Gastrocnemius medialis (tissue), 4 donors: ENCODE measurements at regions not wholly inside any gene's neighbourhood (a gene's known extent, or its start where the extent isn't known, plus 50 kb on each side); places are given as distances from the start of the nearest gene placed in this dataset.
"Not testable (repeated sequence)": the region's sequence is repeated elsewhere in the genome, so short reads cannot be mapped to it uniquely, and the experiment has no call there.

ENCODE experiments used
- ATAC-seq, 2 donors: fragments of 150-250 bp; one replicate each; pipeline ENCODE4 v1.9.1; 2016
- DNase-seq, 2 donors: peaks; one replicate each; pipeline ENCODE4 v3.0.0-alpha.2; 2019
- H3K27ac ChIP-seq, 4 donors: fragments of 200-600 bp; sonication (generic); 1 replicate in 1 of 4; 2 replicates in 3 of 4; pipeline ENCODE4 v1.5.1; 2016 to 2018; ENCODE audit warnings: mild to moderate bottlenecking in 2 of 4, moderate library complexity in 1 of 4
- H3K27me3 ChIP-seq, 3 donors: fragments of 200-600 bp; sonication (generic) in 2 of 3; 1 replicate in 1 of 3; 2 replicates in 2 of 3; pipeline versions ENCODE4 v1.5.1 to v1.6.0; 2016 to 2019; ENCODE audit warnings: mild to moderate bottlenecking in 1 of 3, moderate library complexity in 1 of 3
- H3K36me3 ChIP-seq, 2 donors: fragments of 200-600 bp; sonication (generic) in 1 of 2; one replicate each; pipeline ENCODE4 v1.5.1; 2017 to 2018
- H3K4me1 ChIP-seq, 2 donors: fragments of 200-600 bp; sonication (generic) in 1 of 2; one replicate each; pipeline ENCODE4 v1.5.1; 2016 to 2017; ENCODE audit warnings: mild to moderate bottlenecking in 2 of 2
- H3K4me3 ChIP-seq, 4 donors: fragments of 200-600 bp; sonication (generic) in 3 of 4; 1 replicate in 1 of 4; 2 replicates in 3 of 4; pipeline ENCODE4 v1.5.1; 2016 to 2019; ENCODE audit warnings: mild to moderate bottlenecking in 2 of 4
- H3K9me3 ChIP-seq, 3 donors: fragments of 200-600 bp; sonication (generic) in 2 of 3; 1 replicate in 1 of 3; 2 replicates in 2 of 3; pipeline ENCODE4 v1.5.1; 2016 to 2019
- in situ Hi-C, 4 donors: fragments of 200-750 bp; cut with MboI; loops; one replicate each; pipeline versions ENCODE4 v1.15.0 to v1.8.0; 2017; ENCODE audit warnings: low sequenced_read_pairs in 4 of 4
- intact Hi-C: fragments of 100-400 bp; cut with DNase I; formaldehyde crosslinking; loops from one replicate; pipeline ENCODE4 v1.15.1; 2023; ENCODE audit warnings: low total_unique reads

DNA sequence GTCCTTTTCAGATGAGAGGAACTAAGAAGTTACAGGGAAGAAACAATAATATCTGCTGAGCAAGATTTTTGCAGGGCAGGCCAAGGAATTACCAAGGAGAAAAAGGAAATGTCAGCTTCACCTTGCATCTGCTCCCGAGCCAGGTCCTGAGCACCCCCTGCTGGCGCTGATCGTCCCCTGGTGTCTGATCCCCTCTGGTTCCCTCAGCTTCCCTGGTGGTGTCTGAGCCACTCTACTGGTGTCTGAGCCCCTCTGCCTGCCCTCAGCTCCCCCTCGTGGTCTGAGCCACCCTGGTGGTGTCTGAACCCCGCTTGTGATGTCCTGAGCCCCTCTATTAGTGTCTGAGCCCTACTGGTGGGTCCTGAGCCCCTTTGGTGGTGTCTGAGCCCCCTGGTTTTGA lies 485.7 kb downstream of the GOLGA6L6 start:
- H3K27ac ChIP-seq, H3K4me3 ChIP-seq, in situ Hi-C loops, DNase-seq, H3K4me1 ChIP-seq, H3K9me3 ChIP-seq, H3K27me3 ChIP-seq, ATAC-seq, intact Hi-C loops, H3K36me3 ChIP-seq: not testable (repeated sequence)

DNA sequence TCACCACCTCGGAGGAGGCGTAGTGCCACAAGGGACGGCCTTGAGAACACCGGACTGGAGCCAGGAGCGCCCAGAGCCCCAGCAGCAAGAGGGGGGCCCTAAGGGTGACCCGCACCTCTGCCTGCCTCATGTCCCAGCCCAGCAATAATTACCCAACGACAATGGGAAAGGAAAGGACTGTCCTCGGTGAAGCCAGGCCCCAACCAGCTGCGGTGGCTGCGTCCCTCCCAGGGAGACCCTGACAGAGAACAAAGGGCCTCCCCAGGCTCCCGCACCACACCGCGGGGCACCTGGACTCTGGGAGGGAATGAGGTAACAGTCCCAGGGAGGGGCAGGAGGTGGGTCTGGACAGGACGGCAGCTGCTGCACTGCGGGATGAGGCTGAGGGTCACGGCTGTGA lies 493.4 kb downstream of the GOLGA6L6 start:
- H3K4me3 ChIP-seq, H3K4me1 ChIP-seq, intact Hi-C loops, in situ Hi-C loops, H3K9me3 ChIP-seq, H3K27me3 ChIP-seq, H3K36me3 ChIP-seq, DNase-seq, H3K27ac ChIP-seq, ATAC-seq: not testable (repeated sequence)

DNA sequence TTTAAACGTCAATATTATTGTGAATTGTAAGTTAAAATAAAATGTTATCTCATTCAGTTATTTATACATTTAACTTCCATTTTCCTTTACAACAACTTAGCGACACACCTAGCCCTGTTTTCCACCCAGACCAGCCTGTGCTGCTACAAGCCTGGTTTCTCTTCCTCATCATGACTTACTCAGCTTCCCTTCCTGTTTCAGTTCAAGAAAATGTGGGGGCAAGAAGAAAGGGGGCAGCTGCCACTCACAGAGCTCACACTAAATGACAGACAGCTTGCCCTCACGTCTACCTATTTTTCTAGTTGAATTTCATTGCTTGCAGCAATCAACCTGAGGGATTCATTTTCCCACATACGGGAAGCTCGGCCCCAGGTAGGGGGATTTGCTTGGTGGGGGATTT lies 496.4 kb downstream of the GOLGA6L6 start:
- ATAC-seq, in situ Hi-C loops, intact Hi-C loops: not testable (repeated sequence)

GRCh38 chr15:20040691-20041090 lies 500.9 kb downstream of the GOLGA6L6 start:
- H3K4me3 ChIP-seq, H3K27me3 ChIP-seq, H3K4me1 ChIP-seq, H3K9me3 ChIP-seq, intact Hi-C loops, in situ Hi-C loops, DNase-seq, H3K27ac ChIP-seq, H3K36me3 ChIP-seq, ATAC-seq: not testable (repeated sequence)

More for the DNA sequence above, 496.4 kb downstream of the GOLGA6L6 start:
- H3K27me3 ChIP-seq, H3K27ac ChIP-seq, H3K36me3 ChIP-seq, H3K9me3 ChIP-seq, H3K4me1 ChIP-seq, DNase-seq, H3K4me3 ChIP-seq: not testable (repeated sequence)

GRCh38 chr15:20025040-20025439 lies 516.6 kb downstream of the GOLGA6L6 start:
- H3K4me1 ChIP-seq, H3K27ac ChIP-seq, H3K9me3 ChIP-seq, intact Hi-C loops, ATAC-seq, H3K27me3 ChIP-seq, H3K4me3 ChIP-seq, H3K36me3 ChIP-seq, in situ Hi-C loops, DNase-seq: not testable (repeated sequence)

GRCh38 chr15:20022349-20022748 lies 519.3 kb downstream of the GOLGA6L6 start:
- H3K36me3 ChIP-seq, H3K4me3 ChIP-seq, DNase-seq, intact Hi-C loops, H3K27ac ChIP-seq, ATAC-seq, H3K4me1 ChIP-seq, in situ Hi-C loops, H3K9me3 ChIP-seq, H3K27me3 ChIP-seq: not testable (repeated sequence)

DNA sequence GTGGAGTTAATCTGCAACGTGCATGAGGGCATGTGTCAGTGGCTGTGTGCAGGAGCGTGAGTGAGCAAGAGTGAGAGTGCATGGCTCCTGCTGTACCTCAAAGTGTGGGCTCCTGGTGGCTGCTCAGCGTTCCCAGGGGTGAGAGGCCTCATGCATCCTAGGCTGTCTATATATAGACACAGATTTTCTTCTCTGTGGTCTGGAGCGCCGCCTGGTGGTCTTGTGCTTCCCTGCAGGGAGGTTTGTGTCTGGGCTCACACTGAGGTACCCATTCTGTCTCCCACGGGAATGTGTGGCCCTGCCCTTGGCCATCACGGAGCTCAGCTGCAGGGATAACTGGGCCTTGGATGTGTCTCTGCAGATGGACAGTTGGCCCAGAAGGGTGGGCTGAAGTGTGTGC lies 520.2 kb downstream of the GOLGA6L6 start:
- intact Hi-C loops, H3K9me3 ChIP-seq, H3K4me3 ChIP-seq, H3K27me3 ChIP-seq, DNase-seq, H3K27ac ChIP-seq, ATAC-seq, in situ Hi-C loops, H3K36me3 ChIP-seq, H3K4me1 ChIP-seq: not testable (repeated sequence)

DNA sequence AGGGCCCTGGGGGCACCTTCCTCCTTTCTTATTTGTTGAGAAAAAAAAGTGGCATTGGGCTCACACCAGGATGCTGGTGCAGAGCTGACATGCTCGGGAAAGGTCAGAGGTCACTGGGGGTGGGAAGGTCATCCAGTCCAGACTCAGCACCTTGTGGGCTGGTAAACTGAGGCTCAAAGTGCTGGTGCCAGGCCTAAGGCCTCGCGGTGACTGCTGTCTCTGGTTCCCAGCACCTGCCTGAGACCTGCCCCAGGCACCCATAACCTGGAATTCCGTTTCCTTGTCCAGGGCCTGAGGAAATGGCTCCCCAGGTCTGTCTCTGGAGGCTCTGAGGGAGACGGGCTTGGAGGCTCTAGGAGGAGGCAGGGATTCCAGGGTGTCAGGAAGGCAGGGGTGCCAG lies 521.0 kb downstream of the GOLGA6L6 start:
- DNase-seq, H3K4me1 ChIP-seq, intact Hi-C loops, ATAC-seq, H3K36me3 ChIP-seq, in situ Hi-C loops, H3K9me3 ChIP-seq, H3K27ac ChIP-seq, H3K4me3 ChIP-seq, H3K27me3 ChIP-seq: not testable (repeated sequence)

- intact Hi-C loops, in situ Hi-C loops, DNase-seq: not testable (repeated sequence)
Measured at GRCh38 chr15:20019758-20020157, 521.8 kb downstream of the GOLGA6L6 start.

DNA sequence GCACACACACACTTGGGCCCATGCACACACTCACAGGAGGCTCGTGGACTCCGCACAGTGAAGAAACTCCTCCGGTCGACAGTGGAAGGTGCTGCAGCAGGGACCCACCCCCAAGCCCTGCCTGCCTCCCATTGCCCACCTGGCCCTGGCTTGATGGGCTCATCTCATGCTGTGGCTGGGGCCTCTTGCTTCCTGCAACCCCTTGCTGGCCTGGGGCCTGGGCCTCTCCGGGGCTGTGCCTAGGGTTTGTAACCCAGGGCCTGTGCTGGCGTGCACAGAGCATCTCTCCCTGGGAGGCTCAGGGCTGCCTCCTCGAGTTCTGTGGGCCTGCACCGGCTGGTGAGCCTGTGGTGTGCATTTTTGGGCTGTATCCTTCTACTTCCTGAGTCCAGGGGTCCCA lies 524.0 kb downstream of the GOLGA6L6 start:
- H3K27me3 ChIP-seq, H3K36me3 ChIP-seq, DNase-seq, H3K4me1 ChIP-seq, ATAC-seq, H3K27ac ChIP-seq, intact Hi-C loops, H3K4me3 ChIP-seq, H3K9me3 ChIP-seq, in situ Hi-C loops: not testable (repeated sequence)

More at GRCh38 chr15:20019758-20020157, 521.8 kb downstream of the GOLGA6L6 start:
- H3K27me3 ChIP-seq, H3K9me3 ChIP-seq, ATAC-seq, H3K4me1 ChIP-seq, H3K27ac ChIP-seq, H3K36me3 ChIP-seq, H3K4me3 ChIP-seq: not testable (repeated sequence)

DNA sequence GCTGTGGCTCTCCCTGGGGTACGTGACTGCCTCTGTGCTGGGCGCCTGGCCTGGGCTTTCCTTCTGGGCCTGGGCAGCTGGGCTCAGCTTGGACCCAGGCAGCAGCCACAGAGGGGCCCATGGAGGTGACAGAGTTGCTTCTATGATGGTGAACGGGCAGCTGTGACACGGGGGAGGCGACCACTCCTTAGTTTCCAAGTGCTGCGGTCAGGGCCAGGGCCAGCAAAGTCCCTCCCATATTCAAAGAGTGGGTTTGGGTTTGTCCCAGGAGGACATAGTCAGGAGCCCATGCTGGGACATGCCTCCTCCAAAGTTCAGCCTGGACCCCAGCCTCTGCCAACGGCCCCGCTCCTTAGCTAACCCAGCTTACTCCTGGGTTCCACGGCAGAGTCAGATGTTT lies 524.7 kb downstream of the GOLGA6L6 start:
- H3K4me3 ChIP-seq, H3K4me1 ChIP-seq, intact Hi-C loops, ATAC-seq, H3K27me3 ChIP-seq, H3K9me3 ChIP-seq, H3K36me3 ChIP-seq, DNase-seq, in situ Hi-C loops, H3K27ac ChIP-seq: not testable (repeated sequence)

GRCh38 chr15:20012837-20013236 lies 528.8 kb downstream of the GOLGA6L6 start:
- intact Hi-C loops, ATAC-seq, H3K36me3 ChIP-seq, in situ Hi-C loops, H3K9me3 ChIP-seq, DNase-seq, H3K4me3 ChIP-seq, H3K27me3 ChIP-seq, H3K4me1 ChIP-seq, H3K27ac ChIP-seq: not testable (repeated sequence)

DNA sequence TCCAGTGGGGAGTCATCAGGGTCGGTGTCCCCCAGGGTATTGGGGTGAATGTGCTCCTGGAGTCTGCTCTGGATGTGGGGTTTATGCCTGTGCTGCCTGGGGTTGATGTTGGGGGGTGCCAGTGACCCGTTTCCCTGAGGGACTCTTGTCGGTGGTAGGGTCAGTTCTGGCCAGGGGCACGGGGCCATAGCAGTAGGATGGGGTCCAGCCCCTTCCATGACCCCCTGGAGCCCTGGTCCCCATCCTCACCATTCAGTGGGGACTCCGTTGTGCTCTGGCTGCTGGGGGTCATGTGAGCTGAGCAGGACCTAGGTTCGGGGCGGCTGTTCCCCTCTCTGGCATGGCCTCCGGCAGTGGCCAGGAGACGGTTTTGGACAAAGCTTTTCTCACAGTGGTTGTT lies 530.8 kb downstream of the GOLGA6L6 start:
- H3K4me3 ChIP-seq, ATAC-seq, H3K4me1 ChIP-seq, H3K9me3 ChIP-seq, in situ Hi-C loops, H3K27me3 ChIP-seq, intact Hi-C loops, H3K36me3 ChIP-seq, DNase-seq, H3K27ac ChIP-seq: not testable (repeated sequence)
